OCI-M2 (cell line): ENCODE measurements at regions not wholly inside any gene's neighbourhood (a gene's known extent, or its start where the extent isn't known, plus 50 kb on each side); places are given as distances from the start of the nearest gene placed in this dataset.

Experiments used
- DNase-seq: peaks from one replicate; lab custom pipeline; 2025; ENCODE audit not compliant: unreplicated experiment; lab: John Stamatoyannopoulos, UW

DNA sequence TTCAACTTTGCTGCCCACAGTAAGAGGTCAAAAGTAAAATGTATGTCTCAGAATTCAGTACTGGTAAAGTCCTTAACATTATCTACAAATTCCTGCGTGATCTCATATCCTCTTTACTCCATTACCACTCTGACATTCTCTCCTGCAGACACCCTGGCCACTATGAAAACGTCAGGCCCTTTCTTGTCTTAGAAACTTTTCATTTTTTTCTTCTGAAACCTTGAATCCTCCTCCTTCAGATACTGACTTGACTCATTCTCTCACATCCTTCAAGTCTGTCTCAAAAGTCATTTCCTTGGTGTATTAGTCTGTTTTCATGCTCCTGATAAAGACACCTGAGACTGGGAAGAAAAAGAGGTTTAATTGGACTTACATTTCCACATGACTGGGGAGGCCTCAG lies 262.3 kb downstream of the POU4F1 start:
- DNase-seq: no peak

DNA sequence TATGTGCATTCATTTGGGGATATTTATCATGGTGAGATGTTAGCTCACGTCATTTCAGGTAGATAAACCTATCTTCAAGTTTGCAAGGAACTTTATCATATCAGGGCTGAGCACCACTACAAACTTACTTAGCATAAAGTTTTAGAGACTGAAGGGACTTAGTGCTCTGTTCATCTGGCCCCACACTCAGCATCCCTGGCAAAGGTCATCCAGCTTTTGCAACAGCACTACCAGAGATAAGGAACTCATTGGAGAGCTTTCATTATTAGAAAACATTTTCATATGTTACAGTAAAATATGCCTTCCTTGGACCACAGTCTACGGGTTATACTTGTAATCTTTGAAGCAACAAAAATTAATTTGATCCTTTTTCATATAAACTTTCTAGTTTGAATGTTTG lies 263.4 kb downstream of the POU4F1 start:
- no peak for DNase-seq

DNA sequence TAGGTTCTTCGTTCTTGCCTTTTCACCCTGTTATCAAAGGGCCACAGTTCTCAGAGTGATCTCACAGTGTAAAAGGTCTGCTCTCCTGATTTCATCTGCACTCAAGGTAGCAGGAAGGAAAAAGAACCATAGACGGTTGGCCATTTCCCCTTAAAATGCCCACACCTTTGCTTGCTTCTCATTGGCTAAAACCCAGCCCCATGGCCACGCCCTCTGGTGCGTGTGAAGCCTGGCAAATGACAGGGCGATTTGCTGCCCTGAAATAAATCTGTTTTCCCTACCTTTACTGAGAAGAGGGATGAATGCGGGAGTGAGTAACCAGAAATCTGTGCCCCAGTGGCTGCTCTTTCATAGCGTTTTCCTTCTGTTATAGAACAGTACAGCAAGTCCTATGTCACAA lies 269.3 kb downstream of the POU4F1 start:
- no peak for DNase-seq

DNA sequence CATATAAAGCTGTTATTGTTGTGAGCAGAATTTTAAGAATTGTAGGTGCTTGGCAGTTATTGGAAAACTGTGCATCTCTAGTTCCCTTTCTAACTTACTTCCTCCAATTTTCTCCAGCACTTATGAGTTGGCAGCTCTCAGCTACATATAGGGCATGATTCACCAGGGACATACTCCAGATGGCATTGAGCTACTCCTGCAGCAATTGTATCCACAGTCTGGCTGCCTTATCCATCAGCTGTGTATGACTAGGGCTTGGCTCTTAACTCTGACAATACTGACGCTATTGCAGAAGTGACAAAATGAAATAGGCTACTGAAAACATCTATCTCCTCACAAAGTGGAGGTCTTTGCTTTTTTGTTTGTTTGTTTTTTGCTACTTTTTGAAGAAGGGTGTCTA lies 276.7 kb downstream of the POU4F1 start:
- no peak for DNase-seq

DNA sequence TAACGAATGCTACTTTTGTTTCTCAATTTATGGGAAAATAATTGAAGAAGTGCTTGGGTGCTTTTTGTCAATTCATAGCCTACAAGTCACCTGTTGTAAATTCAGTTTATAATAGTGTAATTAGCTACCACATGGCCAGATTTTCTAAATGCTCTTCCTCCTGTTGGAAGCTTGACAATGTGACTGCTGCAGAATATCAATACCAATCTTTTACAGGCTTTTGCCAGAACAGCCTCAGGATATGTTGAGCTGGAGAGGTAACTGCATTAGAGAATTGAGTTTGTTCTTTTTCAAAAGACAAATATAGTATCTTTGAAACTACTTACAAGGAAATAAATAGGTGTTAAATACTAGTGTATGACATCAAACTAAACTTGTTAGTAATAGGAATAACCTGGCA lies 277.8 kb downstream of the POU4F1 start:
- DNase-seq: no peak

DNA sequence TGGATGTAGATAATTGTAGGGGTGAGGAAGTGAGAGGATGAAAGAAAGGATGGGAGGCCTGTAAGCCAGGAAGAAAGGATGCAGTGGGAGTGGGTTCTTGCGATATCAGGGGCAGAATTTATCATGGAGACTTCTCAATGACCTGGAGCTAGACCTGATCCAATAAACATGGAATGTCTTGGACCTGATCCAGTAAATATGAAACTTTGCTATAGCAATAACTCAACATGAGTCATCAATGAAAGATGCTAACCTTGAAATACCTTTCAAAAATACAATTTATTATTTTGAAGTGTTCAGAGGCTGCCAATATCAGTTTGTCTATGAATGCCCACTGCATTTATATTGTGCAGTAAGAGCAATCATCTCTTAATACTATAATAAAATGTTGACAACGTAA lies 279.5 kb downstream of the POU4F1 start:
- DNase-seq: no peak

DNA sequence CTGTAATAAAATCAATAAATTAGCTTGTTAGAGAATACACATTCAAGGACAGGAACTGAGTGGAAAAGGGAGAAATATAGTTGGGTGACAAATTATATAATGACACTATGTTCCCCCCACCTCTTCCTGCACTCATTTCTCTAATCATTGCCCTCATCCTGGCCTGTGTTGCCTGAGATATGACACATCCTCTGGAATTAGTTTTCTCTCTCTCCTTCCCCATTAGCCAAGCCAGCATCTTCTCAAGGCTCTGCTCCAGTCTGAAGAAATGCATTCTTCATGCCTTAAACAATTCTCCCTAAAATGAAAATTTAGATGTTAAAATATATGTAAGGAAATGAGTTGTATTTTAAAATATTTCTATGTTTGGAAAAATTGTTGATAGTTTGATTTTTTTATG lies 280.3 kb downstream of the POU4F1 start:
- no peak for DNase-seq

DNA sequence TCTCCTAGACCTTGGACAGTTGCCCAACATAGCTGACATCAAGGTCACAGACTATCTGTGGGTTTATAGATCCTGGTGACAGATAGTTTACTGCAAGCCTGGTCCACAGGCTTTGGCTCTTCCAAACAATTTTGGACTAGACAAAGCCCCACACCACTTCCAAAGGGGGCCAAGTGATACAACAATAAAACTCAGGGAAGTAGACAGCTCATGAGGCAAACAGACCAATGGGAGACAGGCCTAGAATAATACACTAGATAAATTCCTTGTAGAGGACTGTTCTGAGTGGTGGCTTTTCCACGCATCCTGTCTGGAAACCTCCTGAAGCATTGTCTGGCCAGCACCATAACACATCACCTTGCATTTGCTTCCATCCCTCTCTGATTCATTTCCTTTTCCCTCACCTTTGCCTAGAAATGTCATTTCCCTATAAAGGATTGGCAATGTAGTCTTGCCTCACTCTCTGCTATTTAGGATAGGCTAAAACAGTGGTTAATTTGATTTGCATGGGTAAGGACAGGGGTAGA lies 284.2 kb downstream of the POU4F1 start:
- no peak for DNase-seq

GRCh38 chr13:78317030-78317429 lies 286.3 kb downstream of the POU4F1 start:
- no peak for DNase-seq

DNA sequence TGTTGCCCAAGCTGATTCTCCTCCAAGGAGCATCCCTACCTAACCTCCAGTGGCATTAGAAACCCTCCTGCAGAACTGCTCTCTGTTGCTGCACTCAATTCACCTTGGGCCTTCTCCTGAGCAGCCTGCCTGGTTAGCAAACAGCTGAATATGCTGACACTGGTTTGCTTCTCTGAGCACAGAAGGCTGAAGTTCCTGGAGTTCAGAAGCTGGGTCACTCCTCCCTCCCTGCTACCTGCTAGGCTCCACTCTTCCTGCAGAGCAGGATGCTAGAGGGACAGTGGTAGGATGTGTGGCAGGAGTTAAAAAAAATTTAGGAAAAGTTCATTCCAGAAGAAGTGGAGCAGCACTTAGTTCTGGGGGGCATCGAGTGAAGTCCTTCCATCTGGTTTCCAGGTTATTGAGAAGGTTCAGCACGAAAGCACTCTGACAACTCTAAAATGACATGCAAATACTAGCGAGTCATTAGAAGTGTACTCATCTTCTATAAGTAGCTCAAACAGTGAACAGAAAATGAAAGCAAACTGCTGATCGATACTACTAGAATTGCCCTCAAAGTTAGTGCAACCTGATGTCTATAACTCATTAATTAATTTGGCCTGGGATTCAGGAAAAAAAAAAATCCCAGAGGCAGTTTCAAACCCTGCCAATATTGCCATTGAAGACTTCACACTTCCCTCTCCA lies 293.7 kb downstream of the POU4F1 start:
- no peak for DNase-seq

- no peak for DNase-seq
Measured at GRCh38 chr13:78306519-78307206, 296.7 kb downstream of the POU4F1 start.

DNA sequence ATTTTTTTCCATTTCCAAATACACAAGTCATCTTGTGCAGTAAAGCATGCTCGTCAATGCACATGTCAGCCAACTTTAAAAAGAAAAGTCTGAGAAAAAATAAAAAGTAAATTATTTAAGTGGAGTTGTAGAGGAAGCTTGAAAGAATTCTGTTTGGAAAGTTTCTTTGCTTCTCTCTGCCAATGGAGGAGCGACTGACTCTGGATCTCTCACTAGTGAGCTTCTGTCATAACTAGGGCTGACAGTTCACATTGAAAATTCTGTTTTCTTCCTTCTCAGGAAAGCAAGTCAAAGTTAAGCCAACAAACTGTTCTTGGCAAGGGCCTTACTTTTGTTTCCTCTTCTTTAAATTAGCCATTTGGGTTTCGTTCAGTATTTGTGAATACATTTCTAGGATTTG lies 298.2 kb downstream of the POU4F1 start:
- DNase-seq: no peak

DNA sequence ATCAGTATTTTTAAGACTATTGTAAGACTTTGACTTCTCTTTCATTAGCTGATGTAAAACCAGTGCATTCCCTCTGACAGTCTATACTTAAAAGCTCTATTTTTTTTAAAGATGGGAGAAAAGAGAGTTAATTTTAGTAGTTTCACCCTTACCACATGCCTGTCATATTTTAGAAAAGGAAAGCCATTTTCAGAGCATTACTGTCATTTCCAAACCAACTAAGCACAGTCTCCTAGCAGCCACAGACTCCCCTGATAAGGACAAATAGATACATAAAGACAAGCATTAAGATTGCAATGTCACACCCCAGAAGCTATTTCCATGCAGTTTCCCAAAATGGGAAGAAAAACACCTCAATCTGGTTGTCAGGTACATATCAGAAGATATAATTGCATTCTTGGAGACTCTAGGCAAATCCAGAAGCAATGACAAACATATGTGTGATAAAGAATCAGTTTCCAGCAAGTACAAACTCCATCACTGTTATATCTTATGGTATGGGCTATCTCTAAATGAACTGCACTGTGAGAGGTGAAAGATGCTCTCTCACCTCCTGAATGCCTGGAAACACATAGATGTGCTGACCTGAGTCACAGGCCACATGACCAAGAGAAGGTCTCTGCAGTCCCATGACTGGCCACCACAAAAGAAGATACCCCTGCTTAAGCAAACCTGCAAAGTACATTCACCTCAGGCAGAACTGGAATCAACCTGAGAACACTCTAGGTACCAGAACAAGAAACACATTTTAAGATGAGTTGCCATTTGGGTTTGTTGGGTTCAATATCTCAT lies 303.3 kb downstream of the POU4F1 start:
- no peak for DNase-seq

- no peak for DNase-seq
Measured at GRCh38 chr13:78298657-78299056, 304.7 kb downstream of the POU4F1 start.

GRCh38 chr13:78286748-78287147 lies 316.6 kb downstream of the POU4F1 start:
- DNase-seq: no peak

GRCh38 chr13:78265098-78265497 lies 338.3 kb downstream of the POU4F1 start:
- DNase-seq: no peak

GRCh38 chr13:78258304-78258703 lies 339.7 kb upstream of the EDNRB start:
- no peak for DNase-seq

GRCh38 chr13:78256484-78256883 lies 337.9 kb upstream of the EDNRB start:
- no peak for DNase-seq

DNA sequence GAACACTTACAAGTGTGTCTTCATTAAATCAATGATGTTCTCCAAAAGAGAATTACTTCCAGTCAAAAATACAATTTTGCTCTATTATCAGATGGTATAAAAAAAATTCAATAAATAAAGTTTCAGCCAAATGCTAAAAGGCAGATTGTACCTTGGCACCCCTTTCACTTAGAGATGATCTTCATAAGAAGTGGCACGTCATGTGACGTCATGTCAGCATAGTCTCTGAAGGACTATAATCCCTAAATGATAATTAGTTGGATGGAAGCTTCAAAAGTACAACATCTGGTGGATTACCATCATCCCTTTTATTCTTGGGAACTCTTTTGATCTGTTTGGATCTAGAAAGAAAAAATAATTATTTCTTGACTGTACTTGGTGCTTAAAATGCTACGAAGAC lies 335.5 kb upstream of the EDNRB start:
- no peak for DNase-seq

GRCh38 chr13:78247362-78247761 lies 328.7 kb upstream of the EDNRB start:
- no peak for DNase-seq

DNA sequence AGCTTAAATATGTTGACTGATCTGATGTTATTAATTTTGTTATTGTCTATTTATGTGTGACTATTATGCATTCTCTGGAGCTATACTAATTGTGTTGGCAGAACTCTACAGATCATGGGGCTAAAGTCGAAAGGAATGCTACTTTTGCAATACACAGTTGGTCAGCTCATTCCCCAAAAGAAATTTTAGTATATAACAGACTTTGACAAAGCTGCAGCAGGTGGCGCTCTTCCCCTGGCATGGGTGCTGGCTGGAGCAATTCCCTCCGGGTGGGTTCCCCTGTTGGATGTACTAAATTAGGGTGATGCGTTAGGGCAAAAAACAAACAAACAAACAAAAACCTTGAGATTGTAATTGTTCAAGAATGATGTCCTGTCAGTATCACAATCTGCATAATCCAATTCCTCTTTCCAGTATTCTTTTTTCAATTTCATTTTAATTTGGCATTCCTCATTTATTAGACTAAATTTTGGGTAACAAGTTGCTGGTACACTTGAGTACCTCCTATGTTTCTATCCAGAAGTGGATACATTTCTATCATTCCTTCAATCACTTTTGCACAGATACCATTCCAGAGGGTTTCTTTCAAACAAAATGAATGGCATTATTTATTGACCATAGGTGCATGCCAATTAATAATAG lies 322.8 kb upstream of the EDNRB start:
- no peak for DNase-seq
